K562 (cell line): ENCODE measurements at regions not wholly inside any gene's neighbourhood (a gene's known extent, or its start where the extent isn't known, plus 50 kb on each side); places are given as distances from the start of the nearest gene placed in this dataset.

Experiments
- ATAC-seq: fragments of 200-7000 bp; cut with Tn5 transposase; 3 replicates; pipeline ENCODE4 v1.9.1; 2020; ENCODE audit warnings: moderate library complexity
- BruUV-seq: library from RNA; stranded (reverse); fragments of 400-500 nt; replicated peaks from 2 replicates; lab custom pipeline; 2021; lab: Mats Ljungman, UMichigan
- CTCF ChIA-PET: fragments of 300-600 bp; formaldehyde crosslinking; extraction: SDS; loops from one replicate; lab custom pipeline; 2021; ENCODE audit warnings: low intra/inter-chr PET ratio; lab: Yijun Ruan, JAX
- POLR2A ChIA-PET: fragments of 300-600, 350-650 bp; sonication (Branson Sonifier 250); formaldehyde crosslinking; extraction: SDS; loops from one replicate; lab custom pipeline; 2021; ENCODE audit warnings: antibody characterized with exemption, inconsistent platforms; lab: Yijun Ruan, JAX
- DNase-seq, 4 experiments: peaks; one replicate each; pipeline versions ENCODE4 v3.0.0 to v3.0.0-alpha.2; 2011 to 2018; ENCODE audit warnings: low spot score in 3 of 4, mixed read lengths in 3 of 4; ENCODE audit errors: extremely low read depth in 1 of 4
- FAIRE-seq: peaks from 2 replicates; lab custom pipeline; 2011; peaks lifted over from hg19 to GRCh38; lab: Jason Lieb, UNC
- H2AFZ ChIP-seq: 2 replicates; pipeline ENCODE4 v1.6.0; 2011; ENCODE audit warnings: low read depth, low read length, control low read depth, inconsistent platforms
- H3K27ac ChIP-seq: fragments of 200-600 bp; 3 replicates; pipeline ENCODE4 v1.8.0; 2011; ENCODE audit warnings: low read depth, mild to moderate bottlenecking, control low read depth, inconsistent platforms, low read length, moderate library complexity, mixed read lengths; ENCODE audit errors: extremely low read depth
- H3K27me3 ChIP-seq, 2 experiments: fragments of 300-600 bp in 1 of 2; 2 replicates in 1 of 2; 3 replicates in 1 of 2; pipeline versions ENCODE4 v1.6.0 to v1.8.0; 2011; ENCODE audit warnings: inconsistent platforms in 2 of 2, low read length in 2 of 2, mild to moderate bottlenecking in 1 of 2, mixed read lengths in 1 of 2, moderate library complexity in 1 of 2; ENCODE audit not compliant: control insufficient read depth in 2 of 2, insufficient read depth in 2 of 2
- H3K36me3 ChIP-seq: fragments of 300-600 bp; 3 replicates; pipeline ENCODE4 v1.8.0; 2011; ENCODE audit warnings: mild to moderate bottlenecking, low read length, inconsistent platforms; ENCODE audit not compliant: control insufficient read depth, insufficient read depth
- H3K4me1 ChIP-seq, 2 experiments: fragments of 200-600 bp in 1 of 2; replicated peaks in 1 of 2; 2 replicates in 1 of 2; 3 replicates in 1 of 2; pipeline versions ENCODE4 v1.5.1 to v1.8.0; 2011; ENCODE audit warnings: inconsistent platforms in 2 of 2, low read length in 2 of 2, mild to moderate bottlenecking in 1 of 2, mixed read lengths in 1 of 2, moderate library complexity in 1 of 2; ENCODE audit not compliant: control insufficient read depth in 2 of 2, insufficient read depth in 2 of 2
- H3K4me2 ChIP-seq: 2 replicates; pipeline ENCODE4 v1.6.1; 2011; ENCODE audit warnings: low read length, control low read depth, inconsistent platforms, mixed read lengths; ENCODE audit not compliant: insufficient read depth
- H3K4me3 ChIP-seq: fragments of 200-600 bp; sonication (generic), shearing (Covaris generic); 2 replicates; pipeline ENCODE4 v1.5.1; 2016; ENCODE audit warnings: control low read depth, inconsistent platforms
- H3K79me2 ChIP-seq: fragments of 200-600 bp; 3 replicates; pipeline ENCODE4 v1.8.0; 2011; ENCODE audit warnings: low read length, inconsistent platforms; ENCODE audit not compliant: control insufficient read depth, insufficient read depth
- H3K9ac ChIP-seq, 2 experiments: 2 replicates each; pipeline versions ENCODE4 v1.6.0 to v1.6.1; 2011; ENCODE audit warnings: low read depth in 2 of 2, low read length in 2 of 2, control low read depth in 1 of 2, inconsistent platforms in 1 of 2, mild to moderate bottlenecking in 1 of 2, mixed read lengths in 1 of 2; ENCODE audit not compliant: insufficient read depth in 1 of 2
- H3K9me1 ChIP-seq: one replicate; pipeline ENCODE4 v1.6.0; 2011; ENCODE audit warnings: inconsistent platforms, mild to moderate bottlenecking, low read length, moderate library complexity; ENCODE audit not compliant: control insufficient read depth, insufficient read depth
- H3K9me3 ChIP-seq: replicated peaks from 2 replicates; pipeline ENCODE4 v1.5.1; 2011; ENCODE audit warnings: low read depth, low read length, inconsistent platforms; ENCODE audit not compliant: control insufficient read depth, insufficient read depth
- H4K20me1 ChIP-seq: replicated peaks from 2 replicates; pipeline ENCODE4 v1.6.1; 2011; ENCODE audit warnings: low read length, inconsistent platforms, mixed read lengths; ENCODE audit not compliant: control insufficient read depth, insufficient read depth
- CBX3 ChIP-seq, 2 experiments: IDR thresholded peaks; 1 replicate in 1 of 2; 2 replicates in 1 of 2; pipeline ENCODE4 v1.6.1; 2012; ENCODE audit warnings: inconsistent platforms in 2 of 2, low read length in 2 of 2, borderline replicate concordance in 1 of 2, control low read depth in 1 of 2
- E2F1 ChIP-seq: sonication (generic); formaldehyde crosslinking; IDR thresholded peaks from 2 replicates; pipeline ENCODE4 v1.8.1; 2023; ENCODE audit warnings: mild to moderate bottlenecking, missing genetic modification reagents, moderate library complexity
- MTA2 ChIP-seq: fragments of 450-650 bp; IDR thresholded peaks from 2 replicates; pipeline ENCODE4 v1.6.1; 2016; ENCODE audit warnings: low read depth
- NFATC3 ChIP-seq: fragments of 450-650 bp; IDR thresholded peaks from 2 replicates; pipeline ENCODE4 v1.6.1; 2017; ENCODE audit warnings: mild to moderate bottlenecking
- SMARCE1 ChIP-seq: fragments of 450-650 bp; IDR thresholded peaks from 2 replicates; pipeline ENCODE4 v1.7.1; 2016; ENCODE audit warnings: mild to moderate bottlenecking
- SOX6 ChIP-seq: fragments of 450-650 bp; IDR thresholded peaks from 2 replicates; pipeline ENCODE4 v1.6.1; 2014; ENCODE audit warnings: mild to moderate bottlenecking
- UBTF ChIP-seq, 2 experiments: IDR thresholded peaks; 2 replicates each; pipeline ENCODE4 v1.6.1; 2012; ENCODE audit warnings: improper control_type of control experiment in 2 of 2, low read depth in 2 of 2, low read length in 2 of 2, borderline replicate concordance in 1 of 2
- WGBS: fragments of 100-300 bp; shearing (Covaris generic); methylation state at CpG from one replicate; pipeline ENCODE4 v1.1.6; 2016; ENCODE audit warnings: low coverage, mixed read lengths; ENCODE audit not compliant: insufficient coverage; ENCODE audit errors: missing lambda C conversion rate; 5-methylcytosine and 5-hydroxymethylcytosine counted together
- in situ Hi-C: fragments of 300-500 bp; cut with MboI; formaldehyde crosslinking; loops from 4 replicates; pipeline ENCODE4 v1.15.0; 2018; ENCODE audit warnings: inconsistent platforms, mixed read lengths
- intact Hi-C: fragments of 100-400 bp; cut with micrococcal nuclease; formaldehyde crosslinking; loops from 2 replicates; pipeline ENCODE4 v1.14.2; 2022
- TF ChIP-seq, protein P1 (sequence below): fragments of 450-650 bp; IDR thresholded peaks from 2 replicates; pipeline ENCODE4 v1.6.1; 2016

GRCh38 chr9:105908069-105908468, 213.7 kb downstream of the TMEM38B start:
- Histone ChIP-seq H3K4me2 (no peak overlapping the region), H3K9me1 (no peaks in the 10 kb centered on the region), H3K36me3 (no peaks in the 10 kb centered on the region), H3K27ac (no peak overlapping the region), H3K9ac (no peak overlapping the region), H3K4me1 (no peaks in the 10 kb centered on the region), H3K27me3 (no peaks in the 10 kb centered on the region), H2AFZ (no peak overlapping the region), H3K79me2 (no peaks in the 10 kb centered on the region), H3K9me3 (no peaks in the 10 kb centered on the region), H4K20me1 (no peaks in the 10 kb centered on the region), H3K4me3 (no peak overlapping the region)
- in situ Hi-C loops, result no loop called here
- ATAC-seq (no peak), FAIRE-seq (no peak), DNase-seq (no peak)
- TF ChIP-seq E2F1 (CRISPR knock-in tag), result no peak
- no peak for TF ChIP-seq SOX6
- CTCF ChIA-PET, result no interaction called here
- intact Hi-C loops, result no loop called here
- 0% methylated on average over 2 of the region's 2 CpGs for WGBS
- POLR2A ChIA-PET, result no interaction called here
- BruUV-seq, result no TSS peak

DNA sequence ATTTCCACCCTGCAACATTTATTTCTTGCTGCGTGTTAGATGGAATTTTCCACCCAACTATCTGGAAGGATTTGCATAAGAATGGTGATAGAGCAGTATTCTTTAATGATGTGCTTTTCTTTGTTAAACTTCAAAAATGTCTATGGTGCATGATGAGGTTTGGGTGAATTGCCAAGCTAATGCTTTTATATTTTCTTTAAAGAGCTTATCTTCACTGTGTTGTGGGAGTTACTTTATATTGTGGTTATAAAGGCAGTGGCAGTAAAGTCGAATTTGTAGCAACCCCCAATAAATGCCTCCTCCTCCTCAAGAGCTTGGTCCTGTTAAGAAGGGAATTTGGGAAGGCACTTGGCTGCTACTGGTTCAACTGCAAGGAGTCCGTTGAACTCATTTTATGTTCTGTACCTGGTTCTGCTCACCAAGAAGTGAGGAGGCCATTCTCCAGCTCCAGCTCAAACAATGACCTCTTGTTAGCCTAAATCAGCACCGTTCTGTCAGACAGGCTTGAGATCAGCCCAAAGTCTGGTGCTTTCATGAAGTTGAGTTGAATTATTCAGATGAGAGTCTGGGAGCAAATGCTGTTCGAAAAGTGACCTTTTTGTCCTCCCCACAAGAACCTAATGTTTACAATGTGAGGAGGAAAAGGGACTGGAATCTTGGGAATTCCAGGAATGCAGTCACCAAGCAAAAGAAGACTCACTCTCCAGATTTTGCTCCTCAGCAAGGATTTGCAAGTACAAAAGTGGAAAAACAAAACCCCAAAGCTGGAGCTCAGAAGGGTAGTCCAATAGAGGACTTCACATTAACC, 217.0 kb downstream of the TMEM38B start:
- in situ Hi-C loops, result no loop called here
- Histone ChIP-seq H3K27ac (no peak overlapping the region), H3K9me3 (no peaks in the 10 kb centered on the region), H3K4me2 (no peak overlapping the region), H3K36me3 (no peaks in the 10 kb centered on the region), H3K4me1 (no peaks in the 10 kb centered on the region), H3K4me3 (no peak overlapping the region), H3K9me1 (no peaks in the 10 kb centered on the region), H3K9ac (no peak overlapping the region), H2AFZ (no peak overlapping the region), H3K79me2 (no peaks in the 10 kb centered on the region), H3K27me3 (no peaks in the 10 kb centered on the region), H4K20me1 (no peaks in the 10 kb centered on the region)
- no peak for FAIRE-seq
- intact Hi-C loops, result no loop called here
- POLR2A ChIA-PET, result interaction anchor here (0.6 kb wide), 1 partner anchor 624 kb away, joined by 3 read pairs; no protein-coding TSS in a partner anchor
- BruUV-seq, result no TSS peak
- no peak for ATAC-seq
- DNase-seq, result no peak
- 0% methylated on average over 5 of the region's 5 CpGs for WGBS
- CTCF ChIA-PET, result no interaction called here
- no peak for TF ChIP-seq UBTF (IDR thresholded peaks at IDR 0.05; ENCODE audit: borderline replicate concordance in 1 of 2, low read depth in 2 of 2, low read length in 2 of 2)
- no peak for TF ChIP-seq NFATC3
- TF ChIP-seq, protein P1, sequence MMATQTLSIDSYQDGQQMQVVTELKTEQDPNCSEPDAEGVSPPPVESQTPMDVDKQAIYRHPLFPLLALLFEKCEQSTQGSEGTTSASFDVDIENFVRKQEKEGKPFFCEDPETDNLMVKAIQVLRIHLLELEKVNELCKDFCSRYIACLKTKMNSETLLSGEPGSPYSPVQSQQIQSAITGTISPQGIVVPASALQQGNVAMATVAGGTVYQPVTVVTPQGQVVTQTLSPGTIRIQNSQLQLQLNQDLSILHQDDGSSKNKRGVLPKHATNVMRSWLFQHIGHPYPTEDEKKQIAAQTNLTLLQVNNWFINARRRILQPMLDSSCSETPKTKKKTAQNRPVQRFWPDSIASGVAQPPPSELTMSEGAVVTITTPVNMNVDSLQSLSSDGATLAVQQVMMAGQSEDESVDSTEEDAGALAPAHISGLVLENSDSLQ, result no peak
- no peak for TF ChIP-seq CBX3 (IDR thresholded peaks at IDR 0.05; ENCODE audit: borderline replicate concordance in 1 of 2, low read length in 2 of 2)
- no peak for TF ChIP-seq SMARCE1
- no peak for TF ChIP-seq MTA2
